ENCODE measurements at regions not wholly inside any gene's neighbourhood (a gene's known extent, or its start where the extent isn't known, plus 50 kb on each side); places are given as distances from the start of the nearest gene placed in this dataset.

- CTCF ChIA-PET = no interaction called here
- POLR2A ChIA-PET = no interaction called here
- TF ChIP-seq CTCF (IDR thresholded peaks at IDR 0.05; ENCODE audit: insufficient read depth, low read length, missing control alignments) = no peak
- no peak for DNase-seq (ENCODE audit: low read depth, low spot score)
- H3K4me3 ChIP-seq (ENCODE audit: low read depth, low read length) = no peak overlapping the region
These were observed 110.8 kb upstream of the NSMCE3 start for GRCh38 chr15:29380466-29380865.

GRCh38 chr15:29379647-29380046 is 110.0 kb upstream of the NSMCE3 start:
- POLR2A ChIA-PET = no interaction called here
- no peak for TF ChIP-seq CTCF (IDR thresholded peaks at IDR 0.05; ENCODE audit: insufficient read depth, low read length, missing control alignments)
- H3K4me3 ChIP-seq (ENCODE audit: low read depth, low read length) = no peak overlapping the region
- CTCF ChIA-PET = no interaction called here
- DNase-seq (ENCODE audit: low read depth, low spot score) = no peak

DNA sequence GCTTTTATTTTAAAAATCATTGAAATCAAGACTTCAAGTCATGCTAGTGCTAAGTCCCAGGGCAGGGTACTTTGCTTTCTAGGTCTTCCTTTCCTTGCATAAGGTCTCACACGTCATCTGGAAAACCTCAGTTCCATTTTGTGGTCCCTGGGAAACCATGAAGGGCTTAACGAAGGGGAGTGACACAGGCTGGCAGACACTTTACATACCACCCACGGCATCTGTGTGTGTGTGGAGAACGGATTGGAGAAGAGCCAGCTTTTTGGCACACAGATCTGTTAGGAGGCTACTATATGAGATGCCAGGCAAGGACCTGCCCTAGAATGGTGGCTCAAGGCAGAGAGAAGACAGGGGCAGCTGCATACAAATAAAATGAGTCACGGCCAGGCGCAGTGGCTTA is 107.5 kb upstream of the NSMCE3 start:
- POLR2A ChIA-PET = no interaction called here
- CTCF ChIA-PET = interaction anchor here (1.4 kb wide), 1 partner anchor 13 kb away, joined by 4 read pairs; no protein-coding TSS in a partner anchor
- no peak for TF ChIP-seq CTCF (IDR thresholded peaks at IDR 0.05; ENCODE audit: insufficient read depth, low read length, missing control alignments)
- no peak overlapping the region for H3K4me3 ChIP-seq (ENCODE audit: low read depth, low read length)
- DNase-seq (ENCODE audit: low read depth, low spot score) = no peak

GRCh38 chr15:29376590-29376989 is 107.0 kb upstream of the NSMCE3 start:
- DNase-seq (ENCODE audit: low read depth, low spot score) = no peak
- H3K4me3 ChIP-seq (ENCODE audit: low read depth, low read length) = no peak overlapping the region
- CTCF ChIA-PET = interaction anchor here (1.4 kb wide), 1 partner anchor 13 kb away, joined by 4 read pairs; no protein-coding TSS in a partner anchor
- POLR2A ChIA-PET = no interaction called here
- no peak for TF ChIP-seq CTCF (IDR thresholded peaks at IDR 0.05; ENCODE audit: insufficient read depth, low read length, missing control alignments)

DNA sequence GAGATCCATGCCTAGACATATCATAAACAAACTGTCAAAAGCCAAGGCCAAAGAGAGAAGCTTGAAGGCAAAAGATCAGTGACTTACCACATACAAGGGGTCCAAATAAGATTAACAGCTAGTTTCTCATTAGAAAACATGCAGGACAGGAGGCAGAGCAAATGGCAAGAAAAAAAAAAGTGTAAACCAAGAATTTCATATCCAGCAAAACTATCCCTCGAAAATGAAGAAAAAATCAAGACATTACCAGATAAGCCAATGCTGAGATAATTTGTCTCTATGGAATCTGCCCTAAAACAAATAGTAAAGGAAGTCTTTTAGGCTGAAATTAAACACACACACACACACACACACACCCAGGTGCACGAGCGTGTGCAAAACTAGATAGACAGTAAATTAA is 99.6 kb upstream of the NSMCE3 start:
- no peak for TF ChIP-seq CTCF (IDR thresholded peaks at IDR 0.05; ENCODE audit: insufficient read depth, low read length, missing control alignments)
- DNase-seq (ENCODE audit: low read depth, low spot score) = no peak
- CTCF ChIA-PET = no interaction called here
- POLR2A ChIA-PET = no interaction called here
- H3K4me3 ChIP-seq (ENCODE audit: low read depth, low read length) = no peak overlapping the region

- POLR2A ChIA-PET = interaction anchor here (0.6 kb wide), 1 partner anchor 94 kb away, joined by 3 read pairs; no protein-coding TSS in a partner anchor
- DNase-seq (ENCODE audit: low read depth, low spot score) = peak; percentile 82
- CTCF ChIA-PET = interaction anchor here (0.8 to 1.8 kb wide), 3 partner anchors 11 to 101 kb away, joined by 3 to 4 read pairs (median 3); no protein-coding TSS in a partner anchor
- peak; percentile 36 for TF ChIP-seq CTCF (IDR thresholded peaks at IDR 0.05; ENCODE audit: insufficient read depth, low read length, missing control alignments)
- no peak overlapping the region for H3K4me3 ChIP-seq (ENCODE audit: low read depth, low read length)
These were observed 94.9 kb upstream of the NSMCE3 start for GRCh38 chr15:29364426-29365078.
